MM.1S (cell line): ENCODE measurements at regions not wholly inside any gene's neighbourhood (a gene's known extent, or its start where the extent isn't known, plus 50 kb on each side); places are given as distances from the start of the nearest gene placed in this dataset.
"Not testable (repeated sequence)": the region's sequence is repeated elsewhere in the genome, so short reads cannot be mapped to it uniquely, and the experiment has no call there.

Experiments
- DNase-seq: peaks from one replicate; pipeline ENCODE4 v3.0.0-alpha.2; 2015
- H2AFZ ChIP-seq: fragments of 300-600 bp; sonication (generic); 2 replicates; pipeline ENCODE4 v1.6.0; 2016; ENCODE audit warnings: antibody characterized with exemption, low read length
- H3F3A ChIP-seq: fragments of 300-600 bp; sonication (generic); 2 replicates; pipeline ENCODE4 v1.6.1; 2016; ENCODE audit warnings: mild to moderate bottlenecking, antibody characterized with exemption, low read length, moderate library complexity, mixed read lengths; ENCODE audit not compliant: insufficient read depth
- H3K27ac ChIP-seq: fragments of 300-600 bp; sonication (generic); 2 replicates; pipeline ENCODE4 v1.5.1; 2016; ENCODE audit warnings: mild to moderate bottlenecking, low read length
- H3K27me3 ChIP-seq: fragments of 300-600 bp; sonication (generic); replicated peaks from 2 replicates; pipeline ENCODE4 v1.6.0; 2016; ENCODE audit warnings: low read length; ENCODE audit not compliant: insufficient read depth
- H3K36me3 ChIP-seq: fragments of 300-600 bp; sonication (generic); replicated peaks from 2 replicates; pipeline ENCODE4 v1.6.1; 2016; ENCODE audit warnings: mild to moderate bottlenecking, low read length, mixed read lengths; ENCODE audit not compliant: insufficient read depth
- H3K4me1 ChIP-seq: fragments of 300-600 bp; sonication (generic); 2 replicates; pipeline ENCODE4 v1.6.1; 2016; ENCODE audit warnings: low read length, mixed read lengths
- H3K4me2 ChIP-seq: fragments of 300-600 bp; sonication (generic); 2 replicates; pipeline ENCODE4 v1.6.0; 2016; ENCODE audit warnings: low read depth, low read length
- H3K4me3 ChIP-seq: fragments of 300-600 bp; sonication (generic); 2 replicates; pipeline ENCODE4 v1.5.1; 2016; ENCODE audit warnings: low read length, mixed read lengths
- H3K79me2 ChIP-seq: fragments of 300-600 bp; sonication (generic); 2 replicates; pipeline ENCODE4 v1.6.1; 2016; ENCODE audit warnings: mixed run types, low read length, mixed read lengths
- H3K9ac ChIP-seq: fragments of 300-600 bp; sonication (generic); 2 replicates; pipeline ENCODE4 v1.6.1; 2016; ENCODE audit warnings: low read length, mixed read lengths
- H3K9me2 ChIP-seq: fragments of 300-600 bp; sonication (generic); replicated peaks from 2 replicates; pipeline ENCODE4 v1.6.1; 2016; ENCODE audit warnings: mild to moderate bottlenecking, low read length, mixed read lengths; ENCODE audit not compliant: insufficient read depth
- H3K9me3 ChIP-seq: fragments of 300-600 bp; sonication (generic); replicated peaks from 2 replicates; pipeline ENCODE4 v1.6.1; 2016; ENCODE audit warnings: mild to moderate bottlenecking, low read length, mixed read lengths; ENCODE audit not compliant: insufficient read depth
- H4K20me1 ChIP-seq: fragments of 300-600 bp; sonication (generic); 2 replicates; pipeline ENCODE4 v1.6.1; 2016; ENCODE audit warnings: mild to moderate bottlenecking, low read length, moderate library complexity, mixed read lengths; ENCODE audit not compliant: insufficient read depth
- CTCF ChIP-seq: fragments of 300-600 bp; sonication (generic); IDR thresholded peaks from 2 replicates; pipeline ENCODE4 v1.5.1; 2016; ENCODE audit warnings: antibody characterized with exemption, low read length, mixed read lengths
- EZH2 ChIP-seq: fragments of 300-600 bp; sonication (generic); optimal IDR thresholded peaks from 2 replicates; pipeline ENCODE3; 2017; ENCODE audit warnings: low read depth, mild to moderate bottlenecking, antibody characterized with exemption, low read length, mixed read lengths
- EZH2phosphoT487 ChIP-seq: fragments of 300-600 bp; sonication (generic); IDR thresholded peaks from 2 replicates; pipeline ENCODE4 v1.6.1; 2018; ENCODE audit warnings: antibody characterized with exemption, low read length

DNA sequence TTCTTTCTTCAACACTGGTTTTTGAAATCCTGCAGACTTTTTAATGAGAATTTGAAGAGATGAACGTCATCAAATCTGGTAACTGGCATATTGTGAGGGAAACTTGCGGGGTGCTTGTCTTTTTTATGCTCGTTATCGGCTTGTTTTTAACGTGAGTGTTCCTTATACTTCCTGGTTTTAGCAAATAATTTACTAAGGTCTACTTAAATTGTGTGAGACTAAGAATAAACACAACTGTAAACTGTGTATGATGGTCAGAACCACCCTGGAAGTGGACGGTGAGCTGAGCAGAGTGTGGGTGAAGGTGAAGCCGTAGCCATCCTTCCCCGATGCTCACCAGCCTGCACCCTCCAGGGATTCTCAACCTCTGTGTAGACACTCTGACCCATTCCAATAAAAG is 82.3 kb upstream of the CDC42EP3 start:
- no peak for DNase-seq
- Histone ChIP-seq H3K9me3 (no peaks in the 10 kb centered on the region), H3K79me2 (no peaks in the 10 kb centered on the region), H3K4me3 (no peak overlapping the region), H3K27me3 (no peaks in the 10 kb centered on the region), H4K20me1 (no peaks in the 10 kb centered on the region), H3K9ac (no peak overlapping the region), H3K4me2 (no peak overlapping the region), H3K36me3 (no peaks in the 10 kb centered on the region), H3F3A (no peaks in the 10 kb centered on the region), H3K4me1 (no peaks in the 10 kb centered on the region), H2AFZ (no peak overlapping the region), H3K9me2 (no peaks in the 10 kb centered on the region), H3K27ac (no peak overlapping the region)
- no peak for TF ChIP-seq EZH2
- TF ChIP-seq CTCF, result no peak
- no peak for TF ChIP-seq EZH2phosphoT487

DNA sequence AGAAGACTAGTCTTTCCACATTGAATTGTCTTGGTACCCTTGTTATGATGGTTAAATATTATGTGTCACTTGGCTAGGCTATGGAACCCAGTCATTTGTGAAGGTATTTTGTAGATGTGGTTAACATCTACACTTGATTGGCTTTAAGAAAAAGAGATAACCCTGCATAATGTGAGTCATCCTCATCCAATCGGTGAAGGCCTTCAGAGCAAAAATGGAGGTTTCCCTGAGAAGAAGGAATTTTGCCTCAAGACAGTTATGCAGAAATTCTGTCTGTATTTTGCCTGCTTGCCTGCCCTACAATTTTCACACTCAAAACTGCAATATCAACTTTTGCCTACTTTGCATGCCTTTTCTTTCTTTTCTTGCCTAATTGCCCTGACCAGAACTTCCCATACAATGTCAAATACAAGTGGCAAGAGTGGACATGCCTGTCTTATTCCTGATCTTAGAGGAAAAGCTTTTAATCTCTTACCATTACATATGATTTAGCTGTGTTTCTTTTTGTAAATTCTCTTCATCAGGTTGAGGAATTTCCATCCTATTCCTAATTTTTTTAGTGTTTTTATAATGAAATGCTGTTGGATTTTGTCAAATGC is 84.6 kb upstream of the CDC42EP3 start:
- not testable (repeated sequence) for H3K4me2 ChIP-seq, H3K27ac ChIP-seq, DNase-seq, H3F3A ChIP-seq, H3K9me2 ChIP-seq, H3K27me3 ChIP-seq, H3K9me3 ChIP-seq, H3K4me3 ChIP-seq, H3K79me2 ChIP-seq, H2AFZ ChIP-seq, H3K4me1 ChIP-seq, H3K9ac ChIP-seq, H4K20me1 ChIP-seq, H3K36me3 ChIP-seq

- H3K4me2 ChIP-seq, DNase-seq, H4K20me1 ChIP-seq, H3K27ac ChIP-seq, H3K9ac ChIP-seq, H3K27me3 ChIP-seq, H3F3A ChIP-seq, H2AFZ ChIP-seq, H3K36me3 ChIP-seq, H3K9me2 ChIP-seq, H3K4me1 ChIP-seq, H3K4me3 ChIP-seq, H3K79me2 ChIP-seq, H3K9me3 ChIP-seq: not testable (repeated sequence)
These were observed 86.0 kb upstream of the CDC42EP3 start for GRCh38 chr2:37757456-37757855.

DNA sequence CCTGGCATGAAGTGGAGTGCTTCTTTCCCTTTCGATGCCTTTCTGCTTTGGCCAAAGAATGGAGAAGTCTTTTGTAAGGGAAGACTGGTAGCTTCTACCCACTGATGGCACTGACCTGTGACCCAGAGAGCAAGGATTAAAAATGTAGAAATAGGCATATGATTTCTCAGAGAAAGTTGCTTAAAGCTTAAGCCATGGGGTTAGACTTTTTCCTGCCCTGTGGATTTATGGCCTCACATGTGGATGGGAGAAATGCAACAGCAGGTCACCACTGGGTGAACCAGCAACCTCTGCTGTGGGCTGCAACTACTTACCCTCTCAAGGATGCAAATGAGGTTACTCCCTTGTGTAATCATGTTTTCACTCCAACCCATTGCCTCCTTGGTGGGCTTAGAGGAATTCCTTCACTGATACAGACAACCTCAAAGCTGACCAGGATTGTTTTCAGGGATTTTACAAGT is 86.7 kb upstream of the CDC42EP3 start:
- H3K4me3 ChIP-seq, H3F3A ChIP-seq, H3K9ac ChIP-seq, H2AFZ ChIP-seq, DNase-seq, H3K4me1 ChIP-seq, H4K20me1 ChIP-seq, H3K4me2 ChIP-seq, H3K9me3 ChIP-seq, H3K79me2 ChIP-seq, H3K36me3 ChIP-seq, H3K27me3 ChIP-seq, H3K9me2 ChIP-seq, H3K27ac ChIP-seq: not testable (repeated sequence)

DNA sequence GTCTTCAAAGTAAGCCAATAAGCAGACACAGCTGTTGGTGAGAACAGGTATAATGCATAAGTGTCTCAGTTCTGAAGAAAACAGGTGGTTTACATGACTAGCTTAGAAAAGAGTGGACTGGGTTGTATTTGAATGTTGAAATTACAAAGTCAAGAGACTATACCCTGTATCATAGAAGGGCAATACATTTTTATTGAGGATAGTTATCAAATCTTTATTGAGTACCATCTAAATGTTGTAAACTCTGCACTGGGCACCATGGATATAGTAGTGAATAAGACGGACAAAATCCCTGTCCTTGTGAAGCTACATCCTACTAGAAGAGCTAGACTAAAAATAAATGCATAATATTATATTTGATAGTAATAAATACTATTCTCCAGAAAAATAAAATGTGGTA is 88.5 kb upstream of the CDC42EP3 start:
- H4K20me1 ChIP-seq, H3K9me3 ChIP-seq, H3K9ac ChIP-seq, H3F3A ChIP-seq, H3K9me2 ChIP-seq, H3K4me1 ChIP-seq, H3K4me3 ChIP-seq, H2AFZ ChIP-seq, DNase-seq, H3K79me2 ChIP-seq, H3K36me3 ChIP-seq, H3K27me3 ChIP-seq, H3K4me2 ChIP-seq, H3K27ac ChIP-seq: not testable (repeated sequence)
